WTC11 (cell line): ENCODE measurements at regions not wholly inside any gene's neighbourhood (a gene's known extent, or its start where the extent isn't known, plus 50 kb on each side); places are given as distances from the start of the nearest gene placed in this dataset.
"Not testable (repeated sequence)": the region's sequence is repeated elsewhere in the genome, so short reads cannot be mapped to it uniquely, and the experiment has no call there.

ENCODE experiments used
- ATAC-seq: fragments of 200-7000 bp; cut with Tn5 transposase; 2 replicates; pipeline ENCODE4 v1.10.0; 2021; ENCODE audit warnings: mild to moderate bottlenecking, moderate library complexity
- CTCF ChIA-PET: fragments of 300-600 bp; sonication (Branson Sonifier 250); formaldehyde crosslinking; loops from one replicate; lab custom pipeline; 2021; ENCODE audit warnings: antibody characterized with exemption; lab: Charles Lee
- POLR2A ChIA-PET: fragments of 350-600 bp; sonication (Branson Sonifier 250); formaldehyde crosslinking; loops from one replicate; lab custom pipeline; 2021; ENCODE audit warnings: antibody characterized with exemption; lab: Charles Lee
- DNase-seq: peaks from one replicate; pipeline ENCODE4 v3.0.0; 2021; ENCODE audit warnings: low spot score
- H3K27ac Mint-ChIP-seq: 2 replicates; pipeline ENCODE4 v1.8.0; 2021; ENCODE audit warnings: mixed read lengths
- H3K27me3 Mint-ChIP-seq: 2 replicates; pipeline ENCODE4 v1.8.0; 2021; ENCODE audit warnings: low read depth, mild to moderate bottlenecking, moderate library complexity, mixed read lengths
- H3K36me3 Mint-ChIP-seq: 2 replicates; pipeline ENCODE4 v1.8.0; 2021; ENCODE audit warnings: mixed read lengths
- H3K4me1 Mint-ChIP-seq: 2 replicates; pipeline ENCODE4 v1.8.0; 2022; ENCODE audit warnings: mixed read lengths
- H3K4me3 Mint-ChIP-seq: 2 replicates; pipeline ENCODE4 v1.8.0; 2021; ENCODE audit warnings: mild to moderate bottlenecking, moderate library complexity, mixed read lengths
- H3K9me3 Mint-ChIP-seq: 2 replicates; pipeline ENCODE4 v1.8.0; 2021; ENCODE audit warnings: mixed read lengths
- EMX1 ChIP-seq: fragments of 250-450 bp; sonication (Bioruptor Pico); IDR thresholded peaks from 2 replicates; pipeline ENCODE4 v1.8.0; 2021; ENCODE audit warnings: mild to moderate bottlenecking
- ETV6 ChIP-seq: sonication (generic); formaldehyde crosslinking; IDR thresholded peaks from 2 replicates; pipeline ENCODE4 v1.8.1; 2022; ENCODE audit warnings: mild to moderate bottlenecking, missing genetic modification reagents
- GRHL2 ChIP-seq: fragments of 250-450 bp; sonication (Bioruptor Pico); IDR thresholded peaks from 2 replicates; pipeline ENCODE4 v1.8.0; 2022; ENCODE audit warnings: mild to moderate bottlenecking, moderate library complexity; ENCODE audit not compliant: insufficient replicate concordance, severe bottlenecking
- HMGA2 ChIP-seq: fragments of 250-450 bp; sonication (Bioruptor Pico); IDR thresholded peaks from 2 replicates; pipeline ENCODE4 v1.4.0; 2021; ENCODE audit warnings: mild to moderate bottlenecking, moderate library complexity
- JUN ChIP-seq: sonication (generic); formaldehyde crosslinking; IDR thresholded peaks from 2 replicates; pipeline ENCODE4 v1.8.0; 2023; ENCODE audit warnings: mild to moderate bottlenecking, missing genetic modification reagents
- NR1H2 ChIP-seq: sonication (generic); formaldehyde crosslinking; IDR thresholded peaks from 2 replicates; pipeline ENCODE4 v1.9.0; 2021; ENCODE audit warnings: mild to moderate bottlenecking, moderate library complexity, missing genetic modification reagents
- SP1 ChIP-seq: sonication (generic); formaldehyde crosslinking; conservative IDR thresholded peaks from 2 replicates; pipeline ENCODE4 v1.8.1; 2022; ENCODE audit warnings: missing genetic modification reagents
- TEAD4 ChIP-seq: sonication (generic); formaldehyde crosslinking; IDR thresholded peaks from 2 replicates; pipeline ENCODE4 v1.8.0; 2022; ENCODE audit warnings: mild to moderate bottlenecking, missing genetic modification reagents
- ZNF121 ChIP-seq: sonication (generic); formaldehyde crosslinking; IDR thresholded peaks from 2 replicates; pipeline ENCODE4 v1.8.0; 2023; ENCODE audit warnings: missing genetic modification reagents
- ZNF138 ChIP-seq: sonication (generic); formaldehyde crosslinking; conservative IDR thresholded peaks from 2 replicates; pipeline ENCODE4 v1.8.1; 2022; ENCODE audit warnings: mild to moderate bottlenecking, moderate library complexity, missing genetic modification reagents
- ZNF317 ChIP-seq: sonication (generic); formaldehyde crosslinking; IDR thresholded peaks from 2 replicates; pipeline ENCODE4 v1.8.1; 2023; ENCODE audit warnings: low read depth, mild to moderate bottlenecking, moderate library complexity, missing genetic modification reagents, borderline replicate concordance
- ZNF671 ChIP-seq: fragments of 250-450 bp; sonication (Bioruptor Pico); IDR thresholded peaks from 2 replicates; pipeline ENCODE4 v1.8.0; 2021; ENCODE audit warnings: mild to moderate bottlenecking
- TF ChIP-seq, protein P1 (sequence below): sonication (generic); formaldehyde crosslinking; conservative IDR thresholded peaks from 2 replicates; pipeline ENCODE4 v1.8.1; 2022; ENCODE audit warnings: mild to moderate bottlenecking, missing genetic modification reagents
- TF ChIP-seq, protein P2 (sequence below): sonication (generic); formaldehyde crosslinking; IDR thresholded peaks from 2 replicates; pipeline ENCODE4 v1.8.1; 2023; ENCODE audit warnings: mild to moderate bottlenecking, missing genetic modification reagents
- TF ChIP-seq, protein P3 (sequence below): sonication (generic); formaldehyde crosslinking; IDR thresholded peaks from 2 replicates; pipeline ENCODE4 v1.8.1; 2022; ENCODE audit warnings: missing genetic modification reagents, borderline replicate concordance
- TF ChIP-seq, protein P4 (sequence below): sonication (generic); formaldehyde crosslinking; IDR thresholded peaks from 2 replicates; pipeline ENCODE4 v1.8.0; 2022; ENCODE audit warnings: mild to moderate bottlenecking, missing genetic modification reagents
- TF ChIP-seq, protein P5 (sequence below): sonication (generic); formaldehyde crosslinking; IDR thresholded peaks from 2 replicates; pipeline ENCODE4 v1.8.1; 2022; ENCODE audit warnings: mild to moderate bottlenecking, missing genetic modification reagents, moderate library complexity, borderline replicate concordance
- TF ChIP-seq, protein P6 (sequence below): fragments of 250-450 bp; sonication (Bioruptor Pico); IDR thresholded peaks from 2 replicates; pipeline ENCODE4 v1.9.0; 2021; ENCODE audit warnings: mild to moderate bottlenecking

DNA sequence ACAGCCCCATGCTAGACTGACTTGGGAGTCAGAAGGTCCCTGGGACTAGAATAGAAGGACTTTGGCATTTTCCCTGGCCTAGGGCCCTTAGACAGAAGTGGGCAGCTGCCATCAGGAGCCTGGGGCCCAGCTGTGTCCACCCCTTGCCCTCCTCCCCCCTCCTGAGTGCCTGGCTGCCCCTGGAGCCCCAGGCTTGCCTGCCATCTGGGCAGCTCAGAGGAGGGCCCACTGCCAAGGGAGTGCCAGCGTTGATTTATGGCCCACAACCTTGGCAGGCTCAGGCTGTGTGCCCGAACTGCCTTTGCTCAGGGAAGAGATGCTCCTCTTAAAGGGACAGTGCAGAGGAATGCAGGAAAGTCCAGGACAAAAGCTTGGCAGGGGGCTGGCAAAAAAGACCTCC lies 439.1 kb downstream of the SPATA31A7 start:
- H3K27me3 Mint-ChIP-seq, DNase-seq, H3K9me3 Mint-ChIP-seq, H3K4me1 Mint-ChIP-seq, POLR2A ChIA-PET, ATAC-seq, CTCF ChIA-PET, H3K27ac Mint-ChIP-seq, H3K36me3 Mint-ChIP-seq, H3K4me3 Mint-ChIP-seq: not testable (repeated sequence)

DNA sequence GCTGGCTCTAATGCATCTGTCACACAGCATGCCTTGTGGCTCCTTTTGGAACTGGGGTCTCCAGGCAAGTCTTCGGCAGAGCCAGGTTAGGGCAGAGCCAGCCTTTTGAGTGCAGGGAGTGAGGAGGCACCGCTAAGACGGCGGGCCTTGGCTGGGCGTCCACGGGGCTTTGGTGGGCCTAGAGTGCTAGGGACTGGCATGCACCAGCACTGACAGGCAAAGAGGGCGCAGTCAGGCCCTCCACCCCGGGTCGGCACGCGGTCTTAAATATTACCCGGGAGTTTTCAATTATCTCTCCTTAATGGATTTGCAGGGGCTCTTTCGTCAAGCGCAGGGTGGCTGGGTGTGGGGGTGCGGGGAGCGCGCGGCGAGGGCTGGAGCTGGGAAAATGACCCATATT lies 444.4 kb downstream of the SPATA31A7 start:
- TF ChIP-seq EMX1 (CRISPR knock-in tag) (no peak), ZNF138 (no peak), GRHL2 (CRISPR knock-in tag) (no peak), TEAD4 (CRISPR knock-in tag) (no peak), ZNF121 (CRISPR knock-in tag) (no peak)
- no peak for ATAC-seq
- Mint-ChIP-seq H3K4me1 (no peaks in the 10 kb centered on the region), H3K27me3 (no peaks in the 10 kb centered on the region), H3K9me3 (no peaks in the 10 kb centered on the region), H3K4me3 (no peak overlapping the region), H3K27ac (no peak overlapping the region), H3K36me3 (no peaks in the 10 kb centered on the region; the same call in 1 of the 2 replicates)
- ChIA-PET CTCF (no interaction called here), POLR2A (no interaction called here)
- no peak for DNase-seq

DNA sequence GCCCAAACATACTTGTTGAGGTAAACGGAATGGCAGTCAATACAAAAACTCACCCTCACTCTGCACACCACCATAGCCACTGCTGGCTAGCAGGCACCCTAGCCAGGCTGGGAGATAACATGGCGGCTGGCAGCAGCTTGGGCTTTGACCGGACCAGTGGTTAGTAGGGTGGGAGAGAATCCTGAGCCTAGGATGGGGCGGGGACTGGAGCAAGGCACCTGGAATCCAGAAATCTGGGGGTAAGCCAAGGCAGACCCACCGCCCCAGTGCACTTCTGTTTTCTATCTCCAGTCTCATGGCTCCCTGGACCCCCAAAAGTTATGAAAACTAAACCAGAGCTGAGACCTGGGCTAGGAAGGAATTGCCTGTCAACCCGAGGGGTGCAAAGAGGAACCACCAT lies 474.4 kb downstream of the SPATA31A7 start:
- H3K9me3 Mint-ChIP-seq: peaks cover 17% of the 10 kb centered on the region

DNA sequence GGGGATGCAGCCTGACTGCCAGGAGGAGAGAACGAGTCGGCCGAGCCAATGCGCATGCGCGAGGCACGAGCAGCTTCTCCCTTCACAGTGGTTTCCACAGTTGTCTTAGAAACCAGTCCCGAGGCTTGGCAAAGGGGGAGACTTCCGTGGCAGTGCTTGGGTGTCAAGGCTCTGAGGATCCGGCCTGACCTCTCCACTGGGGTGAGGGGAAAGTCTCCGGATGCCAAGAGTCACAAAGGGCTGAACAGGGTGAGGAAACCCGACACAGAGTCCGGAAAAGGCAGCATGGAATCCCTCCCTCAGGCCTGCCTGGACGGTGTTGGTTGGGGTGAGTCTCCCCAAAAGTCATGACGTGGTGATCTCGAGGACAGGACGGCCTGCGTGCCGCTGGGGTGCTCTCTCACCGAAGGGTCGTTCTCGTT lies 475.5 kb downstream of the SPATA31A7 start:
- Mint-ChIP-seq H3K4me3 (no peak overlapping the region), H3K4me1 (no peaks in the 10 kb centered on the region), H3K27ac (no peak overlapping the region), H3K36me3 (peaks cover 30% of the 10 kb centered on the region), H3K9me3 (peaks cover 23% of the 10 kb centered on the region), H3K27me3 (peaks cover 15% of the 10 kb centered on the region)
- ChIA-PET POLR2A (no interaction called here), CTCF (no interaction called here)
- TF ChIP-seq, protein P1, sequence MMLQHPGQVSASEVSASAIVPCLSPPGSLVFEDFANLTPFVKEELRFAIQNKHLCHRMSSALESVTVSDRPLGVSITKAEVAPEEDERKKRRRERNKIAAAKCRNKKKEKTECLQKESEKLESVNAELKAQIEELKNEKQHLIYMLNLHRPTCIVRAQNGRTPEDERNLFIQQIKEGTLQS (CRISPR knock-in tag): no peak
- TF ChIP-seq, protein P2, sequence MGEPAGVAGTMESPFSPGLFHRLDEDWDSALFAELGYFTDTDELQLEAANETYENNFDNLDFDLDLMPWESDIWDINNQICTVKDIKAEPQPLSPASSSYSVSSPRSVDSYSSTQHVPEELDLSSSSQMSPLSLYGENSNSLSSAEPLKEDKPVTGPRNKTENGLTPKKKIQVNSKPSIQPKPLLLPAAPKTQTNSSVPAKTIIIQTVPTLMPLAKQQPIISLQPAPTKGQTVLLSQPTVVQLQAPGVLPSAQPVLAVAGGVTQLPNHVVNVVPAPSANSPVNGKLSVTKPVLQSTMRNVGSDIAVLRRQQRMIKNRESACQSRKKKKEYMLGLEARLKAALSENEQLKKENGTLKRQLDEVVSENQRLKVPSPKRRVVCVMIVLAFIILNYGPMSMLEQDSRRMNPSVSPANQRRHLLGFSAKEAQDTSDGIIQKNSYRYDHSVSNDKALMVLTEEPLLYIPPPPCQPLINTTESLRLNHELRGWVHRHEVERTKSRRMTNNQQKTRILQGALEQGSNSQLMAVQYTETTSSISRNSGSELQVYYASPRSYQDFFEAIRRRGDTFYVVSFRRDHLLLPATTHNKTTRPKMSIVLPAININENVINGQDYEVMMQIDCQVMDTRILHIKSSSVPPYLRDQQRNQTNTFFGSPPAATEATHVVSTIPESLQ (CRISPR knock-in tag): no peak
- TF ChIP-seq HMGA2 (CRISPR knock-in tag) (no peak), ETV6 (CRISPR knock-in tag) (no peak), ZNF671 (no peak), JUN (no peak), SP1 (CRISPR knock-in tag) (no peak), GRHL2 (CRISPR knock-in tag) (no peak), ZNF317 (CRISPR knock-in tag) (no peak), NR1H2 (no peak)
- TF ChIP-seq, protein P3, sequence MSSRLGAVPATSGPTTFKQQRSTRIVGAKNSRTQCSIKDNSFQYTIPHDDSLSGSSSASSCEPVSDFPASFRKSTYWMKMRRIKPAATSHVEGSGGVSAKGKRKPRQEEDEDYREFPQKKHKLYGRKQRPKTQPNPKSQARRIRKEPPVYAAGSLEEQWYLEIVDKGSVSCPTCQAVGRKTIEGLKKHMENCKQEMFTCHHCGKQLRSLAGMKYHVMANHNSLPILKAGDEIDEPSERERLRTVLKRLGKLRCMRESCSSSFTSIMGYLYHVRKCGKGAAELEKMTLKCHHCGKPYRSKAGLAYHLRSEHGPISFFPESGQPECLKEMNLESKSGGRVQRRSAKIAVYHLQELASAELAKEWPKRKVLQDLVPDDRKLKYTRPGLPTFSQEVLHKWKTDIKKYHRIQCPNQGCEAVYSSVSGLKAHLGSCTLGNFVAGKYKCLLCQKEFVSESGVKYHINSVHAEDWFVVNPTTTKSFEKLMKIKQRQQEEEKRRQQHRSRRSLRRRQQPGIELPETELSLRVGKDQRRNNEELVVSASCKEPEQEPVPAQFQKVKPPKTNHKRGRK (CRISPR knock-in tag): no peak
- TF ChIP-seq, protein P4, sequence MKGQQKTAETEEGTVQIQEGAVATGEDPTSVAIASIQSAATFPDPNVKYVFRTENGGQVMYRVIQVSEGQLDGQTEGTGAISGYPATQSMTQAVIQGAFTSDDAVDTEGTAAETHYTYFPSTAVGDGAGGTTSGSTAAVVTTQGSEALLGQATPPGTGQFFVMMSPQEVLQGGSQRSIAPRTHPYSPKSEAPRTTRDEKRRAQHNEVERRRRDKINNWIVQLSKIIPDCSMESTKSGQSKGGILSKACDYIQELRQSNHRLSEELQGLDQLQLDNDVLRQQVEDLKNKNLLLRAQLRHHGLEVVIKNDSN (CRISPR knock-in tag): no peak
- TF ChIP-seq, protein P5, sequence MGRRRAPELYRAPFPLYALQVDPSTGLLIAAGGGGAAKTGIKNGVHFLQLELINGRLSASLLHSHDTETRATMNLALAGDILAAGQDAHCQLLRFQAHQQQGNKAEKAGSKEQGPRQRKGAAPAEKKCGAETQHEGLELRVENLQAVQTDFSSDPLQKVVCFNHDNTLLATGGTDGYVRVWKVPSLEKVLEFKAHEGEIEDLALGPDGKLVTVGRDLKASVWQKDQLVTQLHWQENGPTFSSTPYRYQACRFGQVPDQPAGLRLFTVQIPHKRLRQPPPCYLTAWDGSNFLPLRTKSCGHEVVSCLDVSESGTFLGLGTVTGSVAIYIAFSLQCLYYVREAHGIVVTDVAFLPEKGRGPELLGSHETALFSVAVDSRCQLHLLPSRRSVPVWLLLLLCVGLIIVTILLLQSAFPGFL (CRISPR knock-in tag): no peak
- TF ChIP-seq, protein P6, sequence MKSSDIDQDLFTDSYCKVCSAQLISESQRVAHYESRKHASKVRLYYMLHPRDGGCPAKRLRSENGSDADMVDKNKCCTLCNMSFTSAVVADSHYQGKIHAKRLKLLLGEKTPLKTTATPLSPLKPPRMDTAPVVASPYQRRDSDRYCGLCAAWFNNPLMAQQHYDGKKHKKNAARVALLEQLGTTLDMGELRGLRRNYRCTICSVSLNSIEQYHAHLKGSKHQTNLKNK (CRISPR knock-in tag): no peak
- DNase-seq: no peak
- no peak for ATAC-seq

More for the DNA sequence above, 474.4 kb downstream of the SPATA31A7 start:
- ATAC-seq, H3K27ac Mint-ChIP-seq, POLR2A ChIA-PET, H3K27me3 Mint-ChIP-seq, H3K4me3 Mint-ChIP-seq, CTCF ChIA-PET, H3K4me1 Mint-ChIP-seq, DNase-seq: not testable (repeated sequence)
- H3K36me3 Mint-ChIP-seq: peaks cover 22% of the 10 kb centered on the region
